Upper lobe of left lung (tissue), 6 donors: ENCODE measurements at regions not wholly inside any gene's neighbourhood (a gene's known extent, or its start where the extent isn't known, plus 50 kb on each side); places are given as distances from the start of the nearest gene placed in this dataset.

Experiments used
- ATAC-seq, 2 donors: fragments of 200-7000 bp; cut with Tn5 transposase; one replicate each; pipeline ENCODE4 v1.9.1; 2022; ENCODE audit warnings: mild to moderate bottlenecking in 2 of 2, moderate library complexity in 2 of 2; ENCODE audit not compliant: low FRiP score in 2 of 2
- DNase-seq, 2 donors: peaks; one replicate each; pipeline ENCODE4 v3.0.0-alpha.2; 2019 to 2020
- H3K27ac ChIP-seq, 4 donors: fragments of 200-600 bp; sonication (generic); one replicate each; pipeline ENCODE4 v1.5.1; 2016 to 2019
- H3K27me3 ChIP-seq, 4 donors: fragments of 200-600 bp; sonication (generic); one replicate each; pipeline ENCODE4 v1.5.1; 2017 to 2019
- H3K36me3 ChIP-seq, 4 donors: fragments of 200-600 bp; sonication (generic); one replicate each; pipeline ENCODE4 v1.5.1; 2016 to 2019
- H3K4me1 ChIP-seq, 4 donors: fragments of 200-600 bp; sonication (generic); one replicate each; pipeline ENCODE4 v1.5.1; 2018 to 2019
- H3K4me3 ChIP-seq, 4 donors: fragments of 200-600 bp; sonication (generic); one replicate each; pipeline ENCODE4 v1.5.1; 2017 to 2019; ENCODE audit warnings: mild to moderate bottlenecking in 2 of 4, moderate library complexity in 1 of 4
- H3K9me3 ChIP-seq, 4 donors: fragments of 200-600 bp; sonication (generic); one replicate each; pipeline ENCODE4 v1.5.1; 2018 to 2019
- EP300 ChIP-seq, 4 donors: sonication (generic); formaldehyde crosslinking; IDR thresholded peaks; one replicate each; pipeline ENCODE4 v1.5.1; 2017; ENCODE audit warnings: antibody characterized with exemption in 4 of 4, control low read depth in 2 of 4
- POLR2A ChIP-seq, 4 donors: fragments of 450-650 bp; IDR thresholded peaks; one replicate each; pipeline ENCODE4 v1.5.1; 2016 to 2017; ENCODE audit warnings: antibody characterized with exemption in 4 of 4, mild to moderate bottlenecking in 2 of 4
- POLR2AphosphoS5 ChIP-seq, 2 donors: sonication (generic); formaldehyde crosslinking; IDR thresholded peaks; one replicate each; pipeline ENCODE4 v1.5.1; 2017; ENCODE audit warnings: antibody characterized with exemption in 2 of 2
- WGBS, 2 donors: methylation state at CpG; one replicate each; pipeline ENCODE4 v1.1.5; 2017 to 2018; 5-methylcytosine and 5-hydroxymethylcytosine counted together
- TF ChIP-seq, protein P1 (sequence below), 6 experiments: fragments of 450-650 bp in 4 of 6; fragments of 200-600 bp in 2 of 6; sonication (generic) in 2 of 6; IDR thresholded peaks; one replicate each; pipeline ENCODE4 v1.5.1; 2016 to 2019; ENCODE audit warnings: antibody characterized with exemption in 6 of 6
- donor health status: DM: no; HTN: no; CAD: no; lungs with moderate emphysema.
- donor health status: DM: no; HTN: yes; CAD: no; lungs with severe emphysema.

DNA sequence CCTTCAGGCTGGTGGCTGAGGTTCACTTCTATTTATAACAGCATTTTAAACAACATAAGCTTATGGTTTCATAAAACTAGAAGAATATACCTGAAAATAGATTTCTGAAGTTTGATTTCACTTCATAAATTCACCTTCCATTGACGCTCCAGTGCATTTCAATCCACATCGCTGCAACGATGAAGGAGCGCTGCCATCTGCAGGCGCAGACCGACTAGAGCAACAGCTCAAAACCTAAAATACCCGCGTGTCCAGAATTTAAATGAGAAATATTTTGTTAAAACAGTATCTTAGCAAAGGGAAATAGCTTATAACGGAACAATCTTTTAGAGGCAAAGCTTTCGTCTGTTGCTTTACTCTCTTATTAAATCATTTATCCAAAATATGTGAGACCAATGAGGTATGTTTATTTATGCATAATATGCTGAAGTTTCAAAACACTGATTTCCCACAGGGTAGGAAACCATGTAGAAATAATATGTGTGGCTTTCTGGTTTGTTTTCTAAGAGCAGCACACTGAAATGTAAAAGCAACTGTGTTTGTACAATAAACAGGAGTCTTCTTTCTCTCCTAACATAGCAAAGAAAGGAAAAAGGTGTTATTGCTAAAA is 816.4 kb upstream of the FRG1 start:
- H3K36me3 ChIP-seq, result no peaks in the 10 kb centered on the region
- no peak overlapping the region for H3K27ac ChIP-seq
- 36 to 43% methylated on average over 10 of the region's 10 CpGs for WGBS, 2 donors
- no peak for DNase-seq
- H3K27me3 ChIP-seq, result no peaks in the 10 kb centered on the region
- no peak overlapping the region for H3K4me3 ChIP-seq
- no peak for ATAC-seq
- no peaks in the 10 kb centered on the region for H3K9me3 ChIP-seq
- H3K4me1 ChIP-seq, result no peaks in the 10 kb centered on the region
- TF ChIP-seq EP300 (IDR thresholded peaks at IDR 0.05) (no peak), POLR2AphosphoS5 (IDR thresholded peaks at IDR 0.05) (no peak), POLR2A (IDR thresholded peaks at IDR 0.05) (no peak)
- TF ChIP-seq, protein P1, sequence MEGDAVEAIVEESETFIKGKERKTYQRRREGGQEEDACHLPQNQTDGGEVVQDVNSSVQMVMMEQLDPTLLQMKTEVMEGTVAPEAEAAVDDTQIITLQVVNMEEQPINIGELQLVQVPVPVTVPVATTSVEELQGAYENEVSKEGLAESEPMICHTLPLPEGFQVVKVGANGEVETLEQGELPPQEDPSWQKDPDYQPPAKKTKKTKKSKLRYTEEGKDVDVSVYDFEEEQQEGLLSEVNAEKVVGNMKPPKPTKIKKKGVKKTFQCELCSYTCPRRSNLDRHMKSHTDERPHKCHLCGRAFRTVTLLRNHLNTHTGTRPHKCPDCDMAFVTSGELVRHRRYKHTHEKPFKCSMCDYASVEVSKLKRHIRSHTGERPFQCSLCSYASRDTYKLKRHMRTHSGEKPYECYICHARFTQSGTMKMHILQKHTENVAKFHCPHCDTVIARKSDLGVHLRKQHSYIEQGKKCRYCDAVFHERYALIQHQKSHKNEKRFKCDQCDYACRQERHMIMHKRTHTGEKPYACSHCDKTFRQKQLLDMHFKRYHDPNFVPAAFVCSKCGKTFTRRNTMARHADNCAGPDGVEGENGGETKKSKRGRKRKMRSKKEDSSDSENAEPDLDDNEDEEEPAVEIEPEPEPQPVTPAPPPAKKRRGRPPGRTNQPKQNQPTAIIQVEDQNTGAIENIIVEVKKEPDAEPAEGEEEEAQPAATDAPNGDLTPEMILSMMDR (IDR thresholded peaks at IDR 0.05), result peak in 2 of 6 experiments; percentile 16 to 30

DNA sequence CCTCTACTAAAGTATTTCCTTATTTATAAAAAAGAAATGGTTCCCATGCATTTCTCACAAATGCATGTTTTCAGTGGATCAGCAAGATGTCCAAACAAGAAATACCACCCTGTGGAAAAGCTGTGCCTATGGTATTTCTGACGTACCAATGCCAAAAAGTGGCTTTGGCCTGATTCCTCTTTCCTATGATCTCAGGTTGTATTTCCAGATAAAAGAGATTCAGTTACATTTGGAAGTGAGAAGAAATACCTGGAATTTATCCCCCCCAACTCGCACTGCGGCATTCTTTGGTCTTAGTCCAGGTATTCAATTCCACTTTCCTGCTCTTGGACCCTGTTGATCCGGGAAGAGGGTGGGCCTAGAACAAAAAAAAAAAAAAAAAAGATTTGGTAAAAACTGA is 815.9 kb upstream of the FRG1 start:
- ATAC-seq, result no peak
- 67 to 74% methylated on average over 4 of the region's 4 CpGs for WGBS, 2 donors
- H3K9me3 ChIP-seq, result no peaks in the 10 kb centered on the region

DNA sequence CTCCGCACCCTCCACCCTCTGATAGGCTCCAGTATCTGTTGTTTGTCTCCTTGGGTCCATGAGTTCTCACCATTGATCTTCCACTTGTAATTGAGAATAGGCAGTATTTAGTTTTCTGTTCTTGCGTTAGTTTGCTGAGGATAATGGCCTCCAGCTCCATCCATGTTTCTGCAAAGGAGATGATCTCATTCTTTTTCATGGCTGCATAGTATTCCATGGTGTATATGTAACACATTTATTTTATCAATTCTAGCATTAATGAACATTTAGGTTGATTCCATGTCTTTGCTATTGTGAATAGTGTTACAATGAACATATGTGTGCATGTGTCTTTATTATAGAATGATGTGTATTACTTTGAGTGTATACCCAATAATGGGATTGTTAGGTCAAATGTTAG is 814.6 kb upstream of the FRG1 start:
- ATAC-seq (no peak), DNase-seq (no peak)
- Histone ChIP-seq H3K4me3 (no peak overlapping the region), H3K36me3 (no peaks in the 10 kb centered on the region), H3K27me3 (no peaks in the 10 kb centered on the region), H3K9me3 (no peaks in the 10 kb centered on the region), H3K4me1 (no peaks in the 10 kb centered on the region), H3K27ac (no peak overlapping the region)
- WGBS, 2 donors, result 47 to 48% methylated on average over 2 of the region's 2 CpGs
- TF ChIP-seq POLR2A (IDR thresholded peaks at IDR 0.05) (no peak), POLR2AphosphoS5 (IDR thresholded peaks at IDR 0.05) (no peak), EP300 (IDR thresholded peaks at IDR 0.05) (no peak)
- TF ChIP-seq, protein P1 (IDR thresholded peaks at IDR 0.05), result no peak

More for the DNA sequence above, 815.9 kb upstream of the FRG1 start:
- Histone ChIP-seq H3K27me3 (no peaks in the 10 kb centered on the region), H3K4me1 (no peaks in the 10 kb centered on the region), H3K27ac (no peak overlapping the region), H3K36me3 (no peaks in the 10 kb centered on the region), H3K4me3 (no peak overlapping the region)
- no peak for DNase-seq
- TF ChIP-seq EP300 (IDR thresholded peaks at IDR 0.05) (no peak), POLR2A (IDR thresholded peaks at IDR 0.05) (no peak), POLR2AphosphoS5 (IDR thresholded peaks at IDR 0.05) (no peak)
- TF ChIP-seq, protein P1 (IDR thresholded peaks at IDR 0.05), result no peak

DNA sequence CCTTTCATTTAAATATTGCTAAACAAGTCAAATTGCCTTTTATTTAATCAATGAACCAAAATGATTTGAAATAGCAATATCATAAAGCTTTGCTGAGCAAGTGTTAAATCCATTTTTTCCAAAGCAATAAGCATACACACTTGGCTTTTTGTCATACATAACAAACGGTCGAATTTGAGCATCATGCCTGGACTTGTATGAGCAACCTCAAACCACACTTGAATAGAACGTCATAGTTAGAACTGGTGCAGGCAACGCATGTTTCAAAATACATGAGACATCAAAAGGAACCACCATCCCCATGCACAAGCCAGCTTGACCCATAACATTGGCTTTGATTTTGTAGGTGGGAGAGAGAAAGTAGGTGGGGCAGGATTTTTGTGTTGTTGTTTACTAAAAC is 812.3 kb upstream of the FRG1 start:
- ATAC-seq (no peak), DNase-seq (no peak)

GRCh38 chr4:189129044-189129694 is 811.5 kb upstream of the FRG1 start:
- ATAC-seq, result no peak
- 66 to 71% methylated on average over 10 of the region's 10 CpGs for WGBS, 2 donors

More for the DNA sequence above, 812.3 kb upstream of the FRG1 start:
- Histone ChIP-seq H3K4me3 (no peak overlapping the region), H3K4me1 (no peaks in the 10 kb centered on the region), H3K36me3 (no peaks in the 10 kb centered on the region), H3K27ac (no peak overlapping the region), H3K27me3 (no peaks in the 10 kb centered on the region), H3K9me3 (no peaks in the 10 kb centered on the region)
- TF ChIP-seq POLR2A (IDR thresholded peaks at IDR 0.05) (no peak), POLR2AphosphoS5 (IDR thresholded peaks at IDR 0.05) (no peak)
- WGBS, 2 donors, result 87% methylated on average over 4 of the region's 4 CpGs

More at GRCh38 chr4:189129044-189129694, 811.5 kb upstream of the FRG1 start:
- no peak overlapping the region for H3K27ac ChIP-seq
- H3K4me3 ChIP-seq, result no peak overlapping the region
- H3K4me1 ChIP-seq, result no peaks in the 10 kb centered on the region
- H3K27me3 ChIP-seq, result no peaks in the 10 kb centered on the region
- no peaks in the 10 kb centered on the region for H3K9me3 ChIP-seq
- no peak for DNase-seq
- H3K36me3 ChIP-seq, result no peaks in the 10 kb centered on the region
- TF ChIP-seq EP300 (IDR thresholded peaks at IDR 0.05) (no peak), POLR2A (IDR thresholded peaks at IDR 0.05) (no peak), POLR2AphosphoS5 (IDR thresholded peaks at IDR 0.05) (no peak)
- TF ChIP-seq, protein P1 (IDR thresholded peaks at IDR 0.05), result no peak
